Right cardiac atrium (tissue), 5 donors: ENCODE measurements at regions not wholly inside any gene's neighbourhood (a gene's known extent, or its start where the extent isn't known, plus 50 kb on each side); places are given as distances from the start of the nearest gene placed in this dataset.

ENCODE experiments used
- ATAC-seq, 2 donors: fragments of 200-7000 bp; cut with Tn5 transposase; one replicate each; pipeline versions ENCODE4 v1.8.0 to v1.9.1; 2020; ENCODE audit warnings: moderate library complexity in 2 of 2, mild to moderate bottlenecking in 1 of 2
- DNase-seq, 3 donors: peaks; one replicate each; pipeline ENCODE4 v3.0.0-alpha.2; 2020
- H3K27ac ChIP-seq: one replicate; pipeline ENCODE4 v1.5.1; 2013; ENCODE audit warnings: mild to moderate bottlenecking, low read length, control low read depth, moderate library complexity
- H3K27me3 ChIP-seq: one replicate; pipeline ENCODE4 v1.6.1; 2013; ENCODE audit not compliant: control insufficient read depth, insufficient read depth
- H3K4me1 ChIP-seq: one replicate; pipeline ENCODE4 v1.6.1; 2013; ENCODE audit warnings: low read length; ENCODE audit not compliant: control insufficient read depth, insufficient read depth
- H3K4me3 ChIP-seq: one replicate; pipeline ENCODE4 v1.5.1; 2013; ENCODE audit warnings: low read length, control low read depth
- H3K9me3 ChIP-seq: one replicate; pipeline ENCODE4 v1.6.1; 2013; ENCODE audit warnings: low read length; ENCODE audit not compliant: control insufficient read depth
- WGBS: extraction: QIAGEN DNeasy Blood & Tissue Kit; methylation state at CpG from one replicate; pipeline ENCODE4 v1.1.7; 2013; 5-methylcytosine and 5-hydroxymethylcytosine counted together
- intact Hi-C, 4 donors: fragments of 100-400 bp; cut with DNase I; formaldehyde crosslinking; loops; one replicate each; pipeline versions ENCODE4 v1.11.0 to v1.14.0; 2022 to 2023
- donor health status: healthy with polysubstance abuse.
- donor health status: DM: no; HTN: yes; CAD: no.
- donor health status: DM: no; HTN: no; CAD: no.
- donor health status: DM: no; HTN: yes; CAD: no; lungs with severe emphysema.
- donor health status: DM: yes; HTN: yes; CAD: no.

GRCh38 chr14:26833621-26834176 is 235.9 kb upstream of the NOVA1 start:
- ATAC-seq (no peak), DNase-seq (no peak)
- H3K4me3 ChIP-seq: no peak overlapping the region
- intact Hi-C loops: no loop called here
- H3K4me1 ChIP-seq: no peaks in the 10 kb centered on the region
- H3K27ac ChIP-seq: no peak overlapping the region
- H3K27me3 ChIP-seq: no peaks in the 10 kb centered on the region
- H3K9me3 ChIP-seq: no peaks in the 10 kb centered on the region

GRCh38 chr14:26835979-26836570 is 238.2 kb upstream of the NOVA1 start:
- WGBS: 53% methylated on average over 4 of the region's 4 CpGs
- DNase-seq (no peak), ATAC-seq (no peak)
- intact Hi-C loops: no loop called here
- Histone ChIP-seq H3K4me1 (no peaks in the 10 kb centered on the region), H3K9me3 (no peaks in the 10 kb centered on the region), H3K27ac (no peak overlapping the region), H3K27me3 (no peaks in the 10 kb centered on the region), H3K4me3 (no peak overlapping the region)

- H3K4me1 ChIP-seq: no peaks in the 10 kb centered on the region
- no peak overlapping the region for H3K27ac ChIP-seq
- WGBS: 65% methylated on average over 1 of the region's 1 CpG
- DNase-seq: no peak
- ATAC-seq: no peak
- no peaks in the 10 kb centered on the region for H3K27me3 ChIP-seq
- H3K4me3 ChIP-seq: no peak overlapping the region
- no peaks in the 10 kb centered on the region for H3K9me3 ChIP-seq
- intact Hi-C loops: no loop called here
Observed at GRCh38 chr14:26839481-26839880, 241.6 kb upstream of the NOVA1 start.

- intact Hi-C loops: no loop called here
- no peaks in the 10 kb centered on the region for H3K9me3 ChIP-seq
- DNase-seq (no peak), ATAC-seq (no peak)
- no peaks in the 10 kb centered on the region for H3K27me3 ChIP-seq
- WGBS: 52% methylated on average over 4 of the region's 4 CpGs
- H3K4me1 ChIP-seq: no peaks in the 10 kb centered on the region
- H3K4me3 ChIP-seq: no peak overlapping the region
- H3K27ac ChIP-seq: no peak overlapping the region
Observed at GRCh38 chr14:26841326-26841725, 243.5 kb upstream of the NOVA1 start.

GRCh38 chr14:26841920-26842741 is 244.3 kb upstream of the NOVA1 start:
- H3K27me3 ChIP-seq: no peaks in the 10 kb centered on the region
- no peak overlapping the region for H3K4me3 ChIP-seq
- H3K27ac ChIP-seq: peak overlapping the region; percentile 54
- no peaks in the 10 kb centered on the region for H3K4me1 ChIP-seq
- DNase-seq: peak in 2 of 3 donors; percentile 28 to 54
- no peaks in the 10 kb centered on the region for H3K9me3 ChIP-seq
- peak; percentile 95 to 97 for ATAC-seq
- WGBS: 51% methylated on average over 3 of the region's 3 CpGs
- intact Hi-C loops: no loop called here

GRCh38 chr14:26845151-26845818 is 247.5 kb upstream of the NOVA1 start:
- Histone ChIP-seq H3K4me3 (no peak overlapping the region), H3K27me3 (no peaks in the 10 kb centered on the region), H3K27ac (no peak overlapping the region), H3K4me1 (no peaks in the 10 kb centered on the region), H3K9me3 (no peaks in the 10 kb centered on the region)
- ATAC-seq (no peak), DNase-seq (no peak)
- 72% methylated on average over 6 of the region's 6 CpGs for WGBS
- intact Hi-C loops: no loop called here

GRCh38 chr14:26846388-26846787 is 248.6 kb upstream of the NOVA1 start:
- Histone ChIP-seq H3K27me3 (no peaks in the 10 kb centered on the region), H3K9me3 (no peaks in the 10 kb centered on the region), H3K27ac (no peak overlapping the region), H3K4me1 (no peaks in the 10 kb centered on the region), H3K4me3 (no peak overlapping the region)
- DNase-seq: no peak
- 38% methylated on average over 2 of the region's 2 CpGs for WGBS
- intact Hi-C loops: no loop called here
- ATAC-seq: no peak

GRCh38 chr14:26849514-26849913 is 251.7 kb upstream of the NOVA1 start:
- 67% methylated on average over 4 of the region's 4 CpGs for WGBS
- no peak for ATAC-seq
- H3K27me3 ChIP-seq: no peaks in the 10 kb centered on the region
- DNase-seq: no peak
- H3K4me1 ChIP-seq: no peaks in the 10 kb centered on the region
- intact Hi-C loops: no loop called here
- no peak overlapping the region for H3K27ac ChIP-seq
- no peaks in the 10 kb centered on the region for H3K9me3 ChIP-seq
- no peak overlapping the region for H3K4me3 ChIP-seq

- DNase-seq (no peak), ATAC-seq (no peak)
- H3K9me3 ChIP-seq: no peaks in the 10 kb centered on the region
- intact Hi-C loops: no loop called here
- peaks cover 2% of the 10 kb centered on the region for H3K4me1 ChIP-seq
- no peak overlapping the region for H3K4me3 ChIP-seq
- WGBS: 89% methylated on average over 6 of the region's 6 CpGs
- no peaks in the 10 kb centered on the region for H3K27me3 ChIP-seq
- no peak overlapping the region for H3K27ac ChIP-seq
Observed at GRCh38 chr14:26851793-26852192, 254.0 kb upstream of the NOVA1 start.

GRCh38 chr14:26855077-26855753 is 257.4 kb upstream of the NOVA1 start:
- ATAC-seq (no peak), DNase-seq (no peak)
- peaks cover 2% of the 10 kb centered on the region for H3K4me1 ChIP-seq
- WGBS: 70% methylated on average over 7 of the region's 7 CpGs
- intact Hi-C loops: no loop called here
- H3K9me3 ChIP-seq: no peaks in the 10 kb centered on the region
- H3K27ac ChIP-seq: peak overlapping the region; percentile 58
- H3K4me3 ChIP-seq: no peak overlapping the region
- H3K27me3 ChIP-seq: no peaks in the 10 kb centered on the region
